Naive B cell (primary cell): ENCODE measurements at regions not wholly inside any gene's neighbourhood (a gene's known extent, or its start where the extent isn't known, plus 50 kb on each side); places are given as distances from the start of the nearest gene placed in this dataset.

Experiments
- ATAC-seq, 2 donors: fragments of 150-1000 bp; cut with Tn5 transposase; 2 replicates each; pipeline ENCODE4 v1.10.0; 2021; ENCODE audit warnings: low read depth in 2 of 2, mild to moderate bottlenecking in 2 of 2, moderate library complexity in 2 of 2
- DNase-seq: peaks from one replicate; pipeline ENCODE4 v3.0.0; 2022
- H3K27ac Mint-ChIP-seq, 6 donors: one replicate each; pipeline ENCODE4 v1.8.0; 2020 to 2022; ENCODE audit warnings: mild to moderate bottlenecking in 6 of 6, mixed read lengths in 6 of 6, moderate library complexity in 5 of 6, inconsistent platforms in 2 of 6
- H3K27me3 Mint-ChIP-seq, 3 donors: one replicate each; pipeline ENCODE4 v1.8.0; 2021 to 2022; ENCODE audit warnings: mixed read lengths in 3 of 3, mild to moderate bottlenecking in 1 of 3
- H3K36me3 Mint-ChIP-seq, 2 donors: one replicate each; pipeline ENCODE4 v1.8.0; 2020 to 2022; ENCODE audit warnings: mixed read lengths in 2 of 2, inconsistent platforms in 1 of 2, mild to moderate bottlenecking in 1 of 2
- H3K4me1 Mint-ChIP-seq, 3 donors: one replicate each; pipeline ENCODE4 v1.8.0; 2020 to 2022; ENCODE audit warnings: mixed read lengths in 3 of 3, inconsistent platforms in 1 of 3, mild to moderate bottlenecking in 1 of 3, moderate library complexity in 1 of 3
- H3K4me3 Mint-ChIP-seq, 8 donors: one replicate each; pipeline ENCODE4 v1.8.0; 2020 to 2022; ENCODE audit warnings: mild to moderate bottlenecking in 8 of 8, mixed read lengths in 8 of 8, moderate library complexity in 8 of 8, inconsistent platforms in 2 of 8
- H3K9me3 Mint-ChIP-seq, 7 donors: one replicate each; pipeline ENCODE4 v1.8.0; 2020 to 2022; ENCODE audit warnings: mixed read lengths in 7 of 7, mild to moderate bottlenecking in 5 of 7, inconsistent platforms in 2 of 7, moderate library complexity in 1 of 7

DNA sequence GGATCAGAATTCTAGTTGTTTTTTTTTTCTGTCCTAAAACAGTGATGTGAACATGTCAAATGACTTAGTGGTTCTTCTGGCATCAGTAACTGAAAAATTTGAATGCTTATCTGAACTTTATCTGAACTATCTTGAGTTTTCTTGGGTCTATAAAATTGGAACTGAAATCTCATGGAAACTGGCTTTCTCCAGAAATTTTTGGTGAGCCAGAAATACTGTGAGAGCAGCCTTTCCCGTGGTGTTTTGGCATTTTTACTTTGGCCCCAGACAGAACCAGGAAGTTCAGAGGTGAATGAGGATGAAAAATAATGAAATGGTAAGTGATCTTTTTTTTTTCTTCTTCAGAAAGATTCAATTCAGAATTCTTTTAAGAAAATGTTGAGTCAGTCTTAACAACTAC lies 89.5 kb upstream of the CCDC91 start:
- Mint-ChIP-seq H3K9me3 (no peaks in the 10 kb centered on the region), H3K4me3 (no peak overlapping the region), H3K27ac (no peak overlapping the region), H3K4me1 (no peaks in the 10 kb centered on the region), H3K27me3 (peaks cover 0 to 9% (median 5%) of the 10 kb centered on the region in 3 donors), H3K36me3 (no peaks in the 10 kb centered on the region)
- no peak for ATAC-seq
- no peak for DNase-seq

GRCh38 chr12:28104316-28104715 lies 85.9 kb upstream of the CCDC91 start:
- no peak overlapping the region for H3K27ac Mint-ChIP-seq
- DNase-seq (no peak), ATAC-seq (no peak)
- H3K9me3 Mint-ChIP-seq, result peaks cover 0 to 3% (median 0%) of the 10 kb centered on the region in 7 donors
- H3K27me3 Mint-ChIP-seq, result peaks cover 0 to 5% (median 0%) of the 10 kb centered on the region in 3 donors
- H3K4me1 Mint-ChIP-seq, result no peaks in the 10 kb centered on the region
- H3K4me3 Mint-ChIP-seq, result no peak overlapping the region
- no peaks in the 10 kb centered on the region for H3K36me3 Mint-ChIP-seq

DNA sequence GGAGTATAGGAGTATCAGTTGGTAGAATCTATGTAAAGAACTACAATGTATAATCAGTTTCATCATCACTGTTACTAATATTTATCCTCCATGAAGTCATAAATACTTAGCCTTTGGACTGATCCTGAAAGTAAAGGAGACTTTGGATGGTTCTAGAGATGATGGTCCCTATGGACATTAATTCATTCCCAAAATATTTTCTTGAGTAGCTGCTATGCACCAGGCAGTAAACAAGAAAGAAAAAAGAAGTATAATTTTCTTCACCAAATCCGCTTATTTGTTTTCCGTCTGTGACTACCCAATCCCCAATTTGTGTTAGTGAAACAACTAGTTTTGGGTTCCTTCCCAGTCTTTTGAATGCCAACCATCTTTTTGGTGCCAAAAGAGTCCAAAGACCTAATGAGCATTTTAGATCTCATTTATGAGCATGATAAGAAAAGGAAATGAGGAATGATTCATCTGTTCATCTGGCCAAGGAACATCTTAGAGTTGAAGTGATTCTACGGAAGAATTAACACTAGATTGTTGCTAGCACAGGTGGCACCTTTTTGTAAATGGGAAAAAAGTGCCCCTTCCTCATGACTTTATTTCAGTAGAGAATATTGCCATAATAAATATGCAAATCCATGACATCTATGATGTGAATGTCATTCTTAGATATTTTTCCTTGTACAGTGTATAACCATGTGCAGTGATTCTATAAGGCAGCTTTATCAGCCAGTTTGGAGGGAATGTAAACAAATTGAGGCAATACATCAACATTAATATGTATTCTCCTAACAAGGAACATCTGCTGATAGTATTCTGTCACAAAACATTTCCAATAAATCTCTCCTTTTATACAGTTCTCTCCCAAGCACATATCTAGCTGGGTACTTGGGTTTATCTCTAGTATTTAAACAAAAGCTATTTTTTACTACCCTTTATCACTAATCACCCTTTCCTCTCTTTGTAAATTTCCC lies 85.1 kb upstream of the CCDC91 start:
- Mint-ChIP-seq H3K27me3 (peaks cover 0 to 5% (median 0%) of the 10 kb centered on the region in 3 donors), H3K4me3 (no peak overlapping the region), H3K36me3 (no peaks in the 10 kb centered on the region), H3K9me3 (peaks cover 0 to 3% (median 0%) of the 10 kb centered on the region in 7 donors), H3K4me1 (no peaks in the 10 kb centered on the region), H3K27ac (no peak overlapping the region)
- ATAC-seq (no peak), DNase-seq (no peak)

DNA sequence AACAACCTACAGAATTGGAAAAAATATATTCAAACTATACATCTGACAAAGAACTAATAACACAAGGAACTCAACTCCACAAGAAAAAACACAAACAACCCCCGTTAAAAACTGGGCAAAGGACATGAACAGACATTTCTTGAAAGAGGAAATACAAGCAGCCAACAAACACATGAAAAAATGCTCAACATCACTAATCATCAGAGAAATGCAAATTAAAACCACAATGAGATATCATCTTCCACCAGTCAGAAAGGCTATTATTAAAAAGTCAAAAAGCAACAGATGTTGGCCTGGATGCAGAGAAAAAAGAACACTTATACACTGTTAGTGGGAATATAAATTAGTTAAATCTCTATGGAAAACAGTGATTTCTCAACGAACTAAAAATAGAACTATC lies 82.6 kb upstream of the CCDC91 start:
- Mint-ChIP-seq H3K4me3 (no peak overlapping the region), H3K4me1 (no peaks in the 10 kb centered on the region), H3K27me3 (peaks cover 0 to 5% (median 0%) of the 10 kb centered on the region in 3 donors), H3K9me3 (peaks cover 0 to 6% (median 0%) of the 10 kb centered on the region in 7 donors), H3K27ac (no peak overlapping the region), H3K36me3 (no peaks in the 10 kb centered on the region)
- ATAC-seq (no peak), DNase-seq (no peak)

- no peak overlapping the region for H3K27ac Mint-ChIP-seq
- no peaks in the 10 kb centered on the region for H3K36me3 Mint-ChIP-seq
- no peaks in the 10 kb centered on the region for H3K4me1 Mint-ChIP-seq
- H3K9me3 Mint-ChIP-seq, result peaks cover 0 to 6% (median 0%) of the 10 kb centered on the region in 7 donors
- ATAC-seq (no peak), DNase-seq (no peak)
- H3K27me3 Mint-ChIP-seq, result no peaks in the 10 kb centered on the region
- no peak overlapping the region for H3K4me3 Mint-ChIP-seq
These were observed 81.7 kb upstream of the CCDC91 start for GRCh38 chr12:28108599-28108998.

DNA sequence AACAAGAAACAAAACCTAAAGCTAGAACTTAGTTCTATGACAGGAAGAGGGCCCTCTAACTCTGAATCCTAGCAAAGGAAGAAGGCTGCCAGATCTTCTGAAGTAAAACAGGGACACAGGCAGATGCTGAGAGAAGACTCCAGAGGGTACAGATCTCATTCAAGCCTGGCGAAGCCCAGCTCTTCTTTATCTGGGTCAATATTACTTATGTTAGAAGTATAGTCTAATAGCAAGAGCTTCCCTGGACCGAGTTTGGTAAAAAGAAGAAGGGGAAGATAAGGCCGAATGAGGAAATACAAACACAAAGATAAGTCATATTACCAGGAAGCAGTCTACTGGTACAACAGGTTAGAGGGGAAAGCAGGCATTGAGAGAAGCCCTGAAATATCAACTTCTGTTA lies 79.9 kb upstream of the CCDC91 start:
- H3K9me3 Mint-ChIP-seq, result peaks cover 0 to 6% (median 0%) of the 10 kb centered on the region in 7 donors
- DNase-seq, result no peak
- H3K27me3 Mint-ChIP-seq, result peaks cover 0 to 7% (median 0%) of the 10 kb centered on the region in 3 donors
- no peak for ATAC-seq
- H3K4me1 Mint-ChIP-seq, result no peaks in the 10 kb centered on the region
- H3K36me3 Mint-ChIP-seq, result no peaks in the 10 kb centered on the region
- no peak overlapping the region for H3K4me3 Mint-ChIP-seq
- H3K27ac Mint-ChIP-seq, result no peak overlapping the region

GRCh38 chr12:28114488-28114887 lies 75.8 kb upstream of the CCDC91 start:
- H3K27ac Mint-ChIP-seq, result no peak overlapping the region
- H3K4me3 Mint-ChIP-seq, result no peak overlapping the region
- H3K36me3 Mint-ChIP-seq, result no peaks in the 10 kb centered on the region
- H3K9me3 Mint-ChIP-seq, result peaks cover 0 to 4% (median 0%) of the 10 kb centered on the region in 7 donors
- H3K4me1 Mint-ChIP-seq, result no peaks in the 10 kb centered on the region
- no peak for ATAC-seq
- peaks cover 0 to 7% (median 0%) of the 10 kb centered on the region in 3 donors for H3K27me3 Mint-ChIP-seq
- no peak for DNase-seq

DNA sequence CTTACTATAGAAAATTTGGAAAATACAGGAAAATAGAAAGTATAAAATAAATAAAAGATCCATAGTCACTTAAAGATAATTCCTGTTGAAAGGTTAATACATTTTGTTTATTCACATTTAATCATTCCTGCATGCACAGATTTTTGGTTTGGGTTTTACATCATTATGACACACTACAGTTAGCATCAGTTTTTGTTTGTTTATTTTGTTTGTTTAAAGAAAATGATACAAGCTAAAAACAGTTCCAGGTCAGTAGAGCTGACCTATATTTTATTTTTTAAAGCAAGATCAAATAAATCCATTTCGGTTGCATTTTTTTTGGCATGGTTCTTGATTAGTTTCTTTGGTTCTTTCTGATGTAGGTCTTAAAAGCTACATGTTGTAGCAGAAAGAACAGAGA lies 68.8 kb upstream of the CCDC91 start:
- Mint-ChIP-seq H3K4me3 (no peak overlapping the region), H3K4me1 (no peaks in the 10 kb centered on the region), H3K27ac (no peak overlapping the region), H3K27me3 (no peaks in the 10 kb centered on the region), H3K9me3 (no peaks in the 10 kb centered on the region), H3K36me3 (no peaks in the 10 kb centered on the region)
- no peak for DNase-seq
- no peak for ATAC-seq

DNA sequence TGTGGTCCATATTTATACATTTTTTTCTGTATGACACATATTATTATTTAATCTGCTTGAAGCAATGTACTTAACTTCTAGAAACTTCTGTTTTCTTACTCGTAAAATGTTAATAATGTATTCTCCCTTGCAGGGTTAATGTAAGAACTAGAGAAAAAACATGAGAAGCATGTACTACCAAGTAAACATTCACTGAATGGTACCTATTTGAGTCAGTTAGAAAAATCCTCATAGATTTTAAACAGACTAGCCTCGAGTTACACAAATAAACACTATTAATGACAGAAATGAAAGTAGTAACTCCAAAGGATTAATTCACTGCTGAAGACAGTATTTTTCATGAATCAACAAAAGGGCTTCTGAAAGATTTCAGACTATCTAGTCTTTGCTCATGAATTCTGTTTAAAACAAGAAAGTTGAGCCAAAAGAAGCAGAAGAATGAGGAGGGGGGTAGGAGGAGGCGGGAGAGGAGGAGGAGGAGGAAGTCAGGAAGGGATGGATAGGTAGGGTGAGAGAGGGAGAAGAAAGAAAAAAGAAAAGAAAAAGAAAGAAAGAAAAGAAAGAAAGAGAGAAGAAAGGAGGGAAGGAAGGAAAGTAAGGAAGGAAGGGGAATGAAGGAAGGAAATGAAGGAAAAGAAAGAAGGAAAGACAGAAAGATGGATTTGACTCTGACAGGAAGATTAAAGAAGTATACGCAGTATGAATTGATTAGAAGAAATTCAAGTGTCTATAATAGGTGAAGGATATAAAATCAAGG lies 68.2 kb upstream of the CCDC91 start:
- Mint-ChIP-seq H3K36me3 (no peaks in the 10 kb centered on the region), H3K4me1 (no peaks in the 10 kb centered on the region), H3K4me3 (no peak overlapping the region), H3K27ac (no peak overlapping the region), H3K27me3 (no peaks in the 10 kb centered on the region), H3K9me3 (no peaks in the 10 kb centered on the region)
- DNase-seq, result no peak
- no peak for ATAC-seq

DNA sequence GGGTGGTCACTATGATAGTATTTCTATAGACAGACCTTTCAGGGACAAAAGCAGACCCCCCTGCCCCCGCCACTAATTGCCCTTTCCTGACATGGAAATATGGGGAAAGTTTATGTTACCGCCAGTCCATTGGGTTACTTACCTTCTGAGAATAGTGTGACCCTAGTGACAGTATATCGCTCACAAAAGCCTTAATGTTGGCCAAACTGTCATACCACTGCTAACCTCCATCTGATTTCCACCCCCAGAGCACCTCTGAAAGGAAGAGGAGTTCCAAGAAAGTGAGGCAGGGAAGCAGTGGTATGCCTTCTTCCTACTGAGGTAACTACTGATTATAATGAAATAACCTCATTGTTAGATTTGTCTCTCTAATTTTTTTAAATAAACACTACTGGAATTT lies 67.5 kb upstream of the CCDC91 start:
- H3K9me3 Mint-ChIP-seq, result no peaks in the 10 kb centered on the region
- ATAC-seq (no peak), DNase-seq (no peak)
- H3K27ac Mint-ChIP-seq, result no peak overlapping the region
- no peak overlapping the region for H3K4me3 Mint-ChIP-seq
- no peaks in the 10 kb centered on the region for H3K27me3 Mint-ChIP-seq
- H3K4me1 Mint-ChIP-seq, result no peaks in the 10 kb centered on the region
- H3K36me3 Mint-ChIP-seq, result no peaks in the 10 kb centered on the region

GRCh38 chr12:28127455-28127854 lies 62.8 kb upstream of the CCDC91 start:
- no peak for DNase-seq
- Mint-ChIP-seq H3K4me1 (peaks cover 0 to 5% (median 0%) of the 10 kb centered on the region in 3 donors), H3K27ac (no peak overlapping the region), H3K9me3 (no peaks in the 10 kb centered on the region), H3K36me3 (no peaks in the 10 kb centered on the region), H3K4me3 (no peak overlapping the region), H3K27me3 (no peaks in the 10 kb centered on the region)
- no peak for ATAC-seq

- no peaks in the 10 kb centered on the region for H3K36me3 Mint-ChIP-seq
- H3K27me3 Mint-ChIP-seq, result no peaks in the 10 kb centered on the region
- no peak overlapping the region for H3K27ac Mint-ChIP-seq
- no peak overlapping the region for H3K4me3 Mint-ChIP-seq
- ATAC-seq (no peak), DNase-seq (no peak)
- no peaks in the 10 kb centered on the region for H3K9me3 Mint-ChIP-seq
- peaks cover 0 to 5% (median 0%) of the 10 kb centered on the region in 3 donors for H3K4me1 Mint-ChIP-seq
These were observed 61.2 kb upstream of the CCDC91 start for GRCh38 chr12:28129031-28129430.

DNA sequence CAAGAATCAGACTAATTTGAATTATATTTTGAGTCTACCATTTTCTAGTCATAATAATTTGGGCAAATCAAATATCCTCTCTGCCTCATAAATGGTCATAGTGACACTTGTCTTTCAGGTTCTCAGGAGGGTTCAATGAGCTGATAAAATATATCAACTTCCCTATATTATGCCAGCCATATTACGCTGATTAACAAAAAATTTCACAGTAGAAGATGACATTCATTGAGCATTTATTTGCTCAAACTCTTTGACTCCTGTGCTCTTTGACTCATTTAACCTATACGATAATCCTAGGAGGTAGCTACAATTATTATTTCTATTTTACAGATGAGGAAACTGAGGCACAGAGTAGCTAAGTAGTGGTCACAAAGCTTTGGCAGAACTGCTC lies 60.0 kb upstream of the CCDC91 start:
- Mint-ChIP-seq H3K27ac (no peak overlapping the region), H3K27me3 (no peaks in the 10 kb centered on the region), H3K4me1 (peaks cover 0 to 5% (median 0%) of the 10 kb centered on the region in 3 donors), H3K4me3 (no peak overlapping the region), H3K9me3 (no peaks in the 10 kb centered on the region), H3K36me3 (no peaks in the 10 kb centered on the region)
- DNase-seq, result no peak
- no peak for ATAC-seq
